ENCODE measurements at regions not wholly inside any gene's neighbourhood (a gene's known extent, or its start where the extent isn't known, plus 50 kb on each side); places are given as distances from the start of the nearest gene placed in this dataset.
"Not testable (repeated sequence)": the region's sequence is repeated elsewhere in the genome, so short reads cannot be mapped to it uniquely, and the experiment has no call there.

DNA sequence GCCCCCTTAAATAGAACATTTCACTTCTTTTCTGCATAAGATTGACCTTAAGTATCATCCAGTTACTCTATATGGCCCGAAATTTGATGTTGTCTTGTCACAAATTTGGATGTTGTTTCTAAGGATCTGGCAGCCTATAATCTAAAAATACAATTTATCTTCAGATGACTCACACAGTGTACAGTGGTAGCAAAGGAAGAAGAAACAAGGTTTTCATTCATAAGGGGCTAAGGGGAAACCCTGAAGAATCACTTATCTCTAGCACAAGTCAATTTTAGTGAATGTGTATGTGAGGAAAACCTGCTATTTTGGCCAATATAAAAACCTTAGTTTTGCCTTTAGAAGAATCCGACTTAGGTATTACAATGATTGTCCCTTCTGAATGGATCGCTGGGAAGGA lies 606.3 kb upstream of the LRFN5 start:
- no peak for ATAC-seq
- Mint-ChIP-seq H3K27me3 (no peaks in the 10 kb centered on the region), H3K27ac (no peak overlapping the region), H3K9me3 (no peaks in the 10 kb centered on the region), H3K4me3 (no peak overlapping the region), H3K4me1 (no peaks in the 10 kb centered on the region), H3K36me3 (no peaks in the 10 kb centered on the region)

DNA sequence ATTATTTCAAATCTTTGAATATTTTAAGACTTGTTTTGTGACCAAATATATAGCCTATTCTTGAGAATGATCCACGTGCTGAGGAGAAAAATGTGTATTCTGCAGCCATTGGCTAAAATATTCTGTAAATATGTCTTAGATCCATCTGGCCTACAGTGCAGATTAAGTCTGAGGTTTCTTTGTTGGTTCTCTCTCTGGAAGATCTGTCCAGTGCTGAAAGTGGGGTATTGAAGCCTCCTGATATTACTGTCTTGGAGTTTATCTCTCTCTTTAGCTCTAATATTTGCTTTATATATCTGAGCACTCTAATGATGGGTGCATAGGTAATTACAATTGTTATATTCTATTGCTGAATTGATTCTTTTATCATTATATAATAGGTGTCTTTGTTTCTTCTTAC lies 617.4 kb upstream of the LRFN5 start:
- ATAC-seq, result no peak
- Mint-ChIP-seq H3K36me3 (no peaks in the 10 kb centered on the region), H3K27me3 (no peaks in the 10 kb centered on the region), H3K4me1 (no peaks in the 10 kb centered on the region), H3K9me3 (peaks cover 17% of the 10 kb centered on the region), H3K27ac (no peak overlapping the region), H3K4me3 (no peak overlapping the region)

DNA sequence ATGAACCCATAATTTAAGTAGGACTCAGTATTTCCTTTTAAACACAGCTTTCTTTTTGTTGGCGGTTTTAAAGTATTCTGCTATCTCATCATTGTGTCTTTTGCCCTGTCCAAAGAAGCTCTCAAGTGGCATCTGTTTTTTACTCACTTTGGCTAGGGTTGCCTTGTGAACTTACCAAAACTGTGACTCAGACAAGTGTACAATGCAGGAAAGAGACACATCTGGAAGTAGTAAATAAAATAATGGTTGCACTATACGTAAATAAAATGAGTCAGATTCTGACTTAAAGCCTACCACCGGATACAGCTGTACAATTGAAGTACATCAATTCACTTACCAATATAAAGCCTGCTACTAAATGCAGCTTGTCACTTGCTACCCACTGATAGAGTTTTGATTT lies 619.2 kb upstream of the LRFN5 start:
- peaks cover 15% of the 10 kb centered on the region for H3K9me3 Mint-ChIP-seq
- no peaks in the 10 kb centered on the region for H3K36me3 Mint-ChIP-seq
- no peaks in the 10 kb centered on the region for H3K4me1 Mint-ChIP-seq
- H3K27ac Mint-ChIP-seq, result no peak overlapping the region
- ATAC-seq, result no peak
- H3K4me3 Mint-ChIP-seq, result no peak overlapping the region
- no peaks in the 10 kb centered on the region for H3K27me3 Mint-ChIP-seq

DNA sequence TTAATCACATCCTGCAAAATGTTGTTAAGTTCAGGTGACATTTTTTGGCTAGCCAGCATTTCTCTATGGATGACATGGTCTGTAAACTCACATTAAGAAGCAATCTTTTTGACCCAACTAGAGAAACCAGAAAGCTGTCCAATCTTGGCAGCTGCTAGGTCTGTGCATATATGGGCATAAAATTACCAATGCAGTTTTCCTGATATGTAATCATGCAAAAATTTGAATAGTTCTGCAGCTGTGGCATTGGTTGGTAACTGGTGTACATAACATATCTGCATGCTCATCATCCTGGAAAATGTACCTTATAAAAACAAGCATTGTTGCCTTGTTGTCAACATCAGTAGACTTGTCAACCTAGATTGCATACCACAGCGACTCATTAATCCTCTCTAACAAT lies 620.0 kb upstream of the LRFN5 start:
- Mint-ChIP-seq H3K9me3 (peaks cover 10% of the 10 kb centered on the region), H3K36me3 (no peaks in the 10 kb centered on the region), H3K4me3 (no peak overlapping the region), H3K27ac (no peak overlapping the region), H3K4me1 (no peaks in the 10 kb centered on the region), H3K27me3 (no peaks in the 10 kb centered on the region)
- no peak for ATAC-seq

DNA sequence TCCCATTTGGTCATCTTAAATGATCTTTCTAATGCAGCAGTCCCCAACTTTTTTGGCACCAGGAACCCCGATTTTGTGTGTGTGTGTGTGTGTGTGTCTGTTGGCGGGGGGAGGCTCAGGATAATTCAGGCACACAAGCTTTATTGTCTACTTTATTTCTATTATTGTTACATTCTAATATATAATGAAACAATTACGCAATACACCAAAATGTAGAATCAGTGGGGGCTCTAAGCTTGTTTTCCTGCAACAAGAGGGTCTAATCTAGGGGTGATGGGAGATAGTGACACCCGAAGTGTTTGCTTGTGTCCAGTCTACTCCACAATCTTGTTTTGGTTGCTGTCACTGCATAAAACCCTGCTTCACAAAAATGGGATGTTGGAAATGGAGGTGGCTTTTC lies 621.1 kb upstream of the LRFN5 start:
- H3K27ac Mint-ChIP-seq, result no peak overlapping the region
- no peaks in the 10 kb centered on the region for H3K4me1 Mint-ChIP-seq
- H3K9me3 Mint-ChIP-seq, result peaks cover 7% of the 10 kb centered on the region
- H3K4me3 Mint-ChIP-seq, result no peak overlapping the region
- ATAC-seq, result no peak
- no peaks in the 10 kb centered on the region for H3K27me3 Mint-ChIP-seq
- H3K36me3 Mint-ChIP-seq, result no peaks in the 10 kb centered on the region

DNA sequence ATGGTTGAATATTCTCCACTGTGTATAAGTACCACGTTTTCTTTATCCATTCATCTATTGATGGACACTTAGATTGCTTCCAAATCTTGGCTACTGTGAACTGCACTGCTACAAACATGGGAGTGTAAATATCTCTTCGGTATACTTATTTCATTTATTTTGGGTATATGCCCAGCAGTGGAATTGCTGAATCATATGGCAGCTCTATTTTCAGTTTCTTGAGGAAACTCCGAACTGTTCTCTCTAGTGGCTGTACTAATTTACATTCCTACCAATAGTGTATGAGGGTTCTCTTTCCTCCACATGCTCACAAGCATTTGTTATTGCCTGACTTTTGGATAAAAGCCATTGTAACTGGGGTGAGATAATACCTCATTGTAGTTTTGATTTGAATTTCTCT lies 623.1 kb upstream of the LRFN5 start:
- H3K4me3 Mint-ChIP-seq, result no peak overlapping the region
- ATAC-seq, result no peak
- H3K27me3 Mint-ChIP-seq, result no peaks in the 10 kb centered on the region
- H3K4me1 Mint-ChIP-seq, result no peaks in the 10 kb centered on the region
- H3K36me3 Mint-ChIP-seq, result no peaks in the 10 kb centered on the region
- H3K27ac Mint-ChIP-seq, result no peak overlapping the region
- no peaks in the 10 kb centered on the region for H3K9me3 Mint-ChIP-seq

DNA sequence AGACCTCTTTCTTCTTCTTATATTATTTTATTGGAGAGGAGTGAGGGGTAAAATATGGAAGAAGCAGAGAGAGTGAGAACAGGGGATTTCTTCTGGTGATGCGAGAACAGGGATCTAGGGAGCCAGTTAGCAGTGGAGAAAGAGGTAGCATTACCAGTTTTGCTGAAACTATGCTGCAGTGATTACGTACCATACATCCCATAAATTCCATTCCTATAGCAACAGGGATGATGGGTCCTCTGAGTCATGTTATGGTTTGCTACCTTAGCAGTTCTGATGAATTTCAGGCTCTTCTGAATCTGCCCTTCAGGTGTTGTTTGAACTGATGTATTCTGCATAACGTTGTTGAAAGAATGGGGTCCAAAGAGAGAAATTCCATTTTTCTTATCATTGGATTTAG lies 625.4 kb upstream of the LRFN5 start:
- Mint-ChIP-seq H3K27ac (no peak overlapping the region), H3K4me1 (no peaks in the 10 kb centered on the region), H3K4me3 (no peak overlapping the region), H3K9me3 (no peaks in the 10 kb centered on the region), H3K36me3 (no peaks in the 10 kb centered on the region), H3K27me3 (no peaks in the 10 kb centered on the region)
- no peak for ATAC-seq

DNA sequence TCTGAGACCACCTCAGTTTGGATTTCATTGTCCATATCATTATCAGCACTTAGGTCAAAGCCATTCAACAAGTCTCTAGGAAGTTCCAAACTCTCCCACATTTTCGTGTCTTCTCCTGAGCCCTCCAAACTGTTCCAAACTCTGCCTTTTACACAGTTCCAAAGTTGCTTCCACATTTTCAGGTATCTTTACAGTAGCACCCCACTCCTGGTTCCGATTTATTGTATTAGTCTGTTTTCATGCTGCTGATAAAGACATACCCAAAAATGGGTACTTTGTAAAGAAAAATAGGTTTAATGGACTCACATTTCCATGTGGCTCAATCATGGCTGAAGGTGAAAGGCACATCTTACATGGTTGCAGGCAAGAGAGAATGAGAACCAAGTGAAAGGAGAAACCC lies 646.4 kb upstream of the LRFN5 start:
- H3K4me1 Mint-ChIP-seq, H3K4me3 Mint-ChIP-seq, H3K27ac Mint-ChIP-seq, ATAC-seq, H3K36me3 Mint-ChIP-seq, H3K27me3 Mint-ChIP-seq, H3K9me3 Mint-ChIP-seq: not testable (repeated sequence)

DNA sequence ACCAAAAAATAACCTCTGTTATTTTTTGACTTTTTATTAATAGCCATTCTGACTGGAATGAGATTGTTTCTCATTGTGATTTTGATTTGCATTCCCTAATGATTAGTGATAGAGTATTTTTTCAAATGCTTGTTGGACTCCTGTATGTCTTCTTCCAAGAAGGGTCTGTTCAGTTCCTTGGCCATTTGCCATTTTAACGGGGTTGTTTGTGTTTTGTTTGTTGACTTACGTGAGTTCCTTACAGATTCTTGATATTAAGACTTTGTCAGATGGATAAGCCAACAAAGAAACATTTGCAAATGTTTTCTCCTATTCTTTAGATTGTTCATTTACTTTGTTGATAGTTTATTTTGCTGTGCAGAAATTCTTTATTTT lies 651.6 kb upstream of the LRFN5 start:
- Mint-ChIP-seq H3K27ac (no peak overlapping the region), H3K4me1 (no peaks in the 10 kb centered on the region), H3K4me3 (no peak overlapping the region), H3K36me3 (no peaks in the 10 kb centered on the region), H3K9me3 (peaks cover 2% of the 10 kb centered on the region), H3K27me3 (no peaks in the 10 kb centered on the region)
- ATAC-seq, result no peak

DNA sequence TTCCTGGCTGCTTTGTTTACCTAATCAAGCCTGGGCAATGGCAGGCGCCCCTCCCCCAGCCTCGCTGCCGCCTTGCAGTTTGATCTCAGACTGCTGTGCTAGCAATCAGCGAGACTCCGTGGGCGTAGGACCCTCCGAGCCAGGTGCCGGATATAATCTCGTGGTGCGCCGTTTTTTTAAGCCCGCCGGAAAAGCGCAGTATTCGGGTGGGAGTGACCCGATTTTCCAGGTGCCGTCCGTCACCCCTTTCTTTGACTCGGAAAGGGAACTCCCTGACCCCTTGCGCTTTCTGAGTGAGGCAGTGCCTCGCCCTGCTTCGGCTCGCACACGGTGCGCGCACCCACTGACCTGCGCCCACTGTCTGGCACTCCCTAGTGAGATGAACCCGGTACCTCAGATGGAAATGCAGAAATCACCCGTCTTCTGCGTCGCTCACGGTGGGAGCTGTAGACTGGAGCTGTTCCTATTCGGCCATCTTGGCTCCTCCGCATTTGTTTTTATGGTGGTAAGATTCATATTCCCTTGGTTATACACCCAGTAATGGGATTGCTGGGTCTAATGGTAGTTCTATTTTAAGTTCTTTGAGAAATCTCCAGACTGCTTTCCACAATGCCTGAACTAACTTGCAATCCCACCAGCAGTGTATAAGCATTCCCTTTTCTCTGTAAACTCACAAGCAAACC lies 652.1 kb upstream of the LRFN5 start:
- not testable (repeated sequence) for H3K36me3 Mint-ChIP-seq, H3K4me3 Mint-ChIP-seq, H3K27me3 Mint-ChIP-seq, H3K4me1 Mint-ChIP-seq, ATAC-seq, H3K9me3 Mint-ChIP-seq, H3K27ac Mint-ChIP-seq

DNA sequence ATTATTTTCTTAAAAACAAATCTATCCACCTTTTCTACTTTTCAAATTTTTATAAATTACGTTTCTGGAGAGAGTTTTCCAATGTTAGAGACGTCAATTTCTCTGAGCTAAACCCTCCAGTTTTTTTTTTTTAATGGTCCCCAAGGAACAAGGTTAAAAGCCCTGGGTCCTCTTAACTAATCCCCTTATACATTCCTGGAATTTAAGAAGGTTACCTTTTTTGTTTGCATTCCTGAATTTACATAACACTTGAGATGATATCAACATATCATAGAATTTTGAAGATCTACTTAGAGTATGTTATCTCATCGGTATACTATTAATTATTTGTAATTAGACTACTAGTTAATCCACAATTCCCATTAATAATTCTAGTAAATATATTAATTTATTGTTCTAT lies 662.2 kb upstream of the LRFN5 start:
- ATAC-seq, result no peak
- Mint-ChIP-seq H3K27me3 (no peaks in the 10 kb centered on the region), H3K4me1 (no peaks in the 10 kb centered on the region), H3K36me3 (no peaks in the 10 kb centered on the region), H3K27ac (no peak overlapping the region), H3K9me3 (peaks cover 2% of the 10 kb centered on the region), H3K4me3 (no peak overlapping the region)

DNA sequence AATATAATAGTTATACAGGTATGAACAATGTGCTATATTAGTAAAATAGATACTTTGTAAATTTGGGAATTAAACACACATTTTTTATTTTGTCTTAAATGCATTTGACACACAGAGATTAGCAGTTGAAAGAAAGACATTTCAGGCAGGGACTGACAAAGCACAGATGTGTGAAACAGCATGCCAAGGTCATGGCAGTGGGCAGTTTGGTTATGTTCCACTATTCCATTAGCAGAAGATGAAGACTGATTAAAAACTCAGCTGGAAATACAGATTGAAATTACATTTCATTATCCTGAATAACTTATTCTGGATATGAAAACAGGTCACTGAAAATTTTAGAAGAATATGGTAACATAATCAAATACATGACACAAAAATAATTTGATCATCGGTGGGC lies 669.8 kb upstream of the LRFN5 start:
- ATAC-seq, result no peak
- no peaks in the 10 kb centered on the region for H3K27me3 Mint-ChIP-seq
- H3K36me3 Mint-ChIP-seq, result no peaks in the 10 kb centered on the region
- H3K4me3 Mint-ChIP-seq, result no peak overlapping the region
- no peaks in the 10 kb centered on the region for H3K4me1 Mint-ChIP-seq
- H3K27ac Mint-ChIP-seq, result no peak overlapping the region
- H3K9me3 Mint-ChIP-seq, result no peaks in the 10 kb centered on the region

DNA sequence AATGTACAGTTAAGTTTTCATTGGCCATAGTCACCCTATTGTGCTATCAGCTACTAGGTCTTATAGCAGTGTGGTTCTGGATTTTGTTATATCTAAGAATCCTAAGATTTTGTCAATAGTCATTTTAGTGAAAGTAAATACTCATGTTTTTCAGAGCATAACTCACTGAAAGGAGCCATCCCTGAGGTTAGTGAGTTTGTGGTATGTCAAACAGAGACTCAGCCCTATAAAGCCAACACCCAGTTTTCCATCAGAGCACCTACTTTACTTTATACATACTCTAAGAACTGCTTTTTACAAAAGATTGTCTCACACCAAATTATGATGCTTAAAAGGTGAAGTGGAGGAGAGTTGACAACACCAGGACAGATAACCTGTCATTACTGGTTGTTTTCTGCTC lies 686.3 kb upstream of the LRFN5 start:
- no peaks in the 10 kb centered on the region for H3K36me3 Mint-ChIP-seq
- H3K27ac Mint-ChIP-seq, result no peak overlapping the region
- no peak for ATAC-seq
- H3K4me3 Mint-ChIP-seq, result no peak overlapping the region
- peaks cover 3% of the 10 kb centered on the region for H3K9me3 Mint-ChIP-seq
- no peaks in the 10 kb centered on the region for H3K4me1 Mint-ChIP-seq
- H3K27me3 Mint-ChIP-seq, result no peaks in the 10 kb centered on the region

DNA sequence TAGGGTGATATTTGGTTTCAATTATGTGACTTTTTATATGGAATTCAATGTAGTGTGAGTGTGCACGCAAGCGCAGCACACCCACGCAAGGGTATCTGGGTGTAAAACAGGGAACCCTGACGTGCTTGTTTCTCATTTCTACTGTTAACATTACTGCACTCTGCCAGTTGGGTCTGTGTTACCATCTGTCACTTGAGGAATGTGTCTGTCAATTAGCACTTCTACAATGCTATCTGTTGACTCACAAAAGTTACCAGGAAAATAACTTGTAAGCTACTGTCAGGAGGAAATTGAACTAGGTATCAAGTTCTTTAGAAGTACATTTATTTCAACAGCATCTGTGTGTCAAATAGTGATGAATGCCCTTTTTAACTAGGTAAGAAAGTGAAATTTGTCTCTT lies 695.5 kb upstream of the LRFN5 start:
- Mint-ChIP-seq H3K36me3 (no peaks in the 10 kb centered on the region), H3K27me3 (no peaks in the 10 kb centered on the region), H3K27ac (no peak overlapping the region), H3K4me3 (no peak overlapping the region), H3K9me3 (no peaks in the 10 kb centered on the region), H3K4me1 (no peaks in the 10 kb centered on the region)
- no peak for ATAC-seq

DNA sequence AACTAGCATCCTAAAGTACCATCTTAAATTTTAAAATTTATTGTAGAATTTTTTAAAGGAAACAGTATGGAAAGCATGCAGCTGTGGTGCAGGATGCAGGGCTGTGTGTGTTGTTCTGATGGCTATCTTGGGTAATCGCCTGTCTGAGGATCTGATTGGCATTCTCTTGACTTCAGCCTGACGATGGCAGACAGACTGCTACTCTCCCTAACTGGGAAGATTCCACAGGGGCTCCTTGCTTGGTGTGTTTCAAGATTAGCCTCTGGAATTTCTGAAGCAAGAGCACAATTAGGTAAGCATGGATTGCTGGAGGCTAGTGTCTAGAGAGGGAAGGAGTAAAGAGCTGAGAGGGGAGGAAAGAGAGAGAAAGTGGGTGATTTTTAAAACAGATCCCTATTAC lies 696.8 kb upstream of the LRFN5 start:
- H3K4me1 Mint-ChIP-seq, result no peaks in the 10 kb centered on the region
- H3K27me3 Mint-ChIP-seq, result no peaks in the 10 kb centered on the region
- H3K27ac Mint-ChIP-seq, result no peak overlapping the region
- H3K36me3 Mint-ChIP-seq, result no peaks in the 10 kb centered on the region
- no peak for ATAC-seq
- H3K9me3 Mint-ChIP-seq, result no peaks in the 10 kb centered on the region
- no peak overlapping the region for H3K4me3 Mint-ChIP-seq

DNA sequence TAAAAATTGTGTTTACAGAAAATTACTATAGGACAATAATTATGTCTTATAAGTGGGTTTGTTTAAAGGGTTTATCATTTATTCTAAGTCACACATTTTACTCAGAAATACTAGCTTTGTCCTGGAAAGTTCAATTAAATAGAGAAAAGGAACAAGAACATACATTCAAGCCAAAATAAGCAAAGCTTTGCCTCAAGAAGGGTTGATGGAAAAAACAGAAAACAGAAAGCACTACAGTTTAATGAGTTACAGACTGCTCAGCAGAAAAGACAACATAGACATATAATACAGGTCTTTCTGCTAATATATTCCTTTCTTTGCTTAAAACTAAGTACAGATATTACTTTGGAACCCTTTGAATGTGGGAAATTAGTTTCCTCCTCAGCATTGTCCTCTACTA lies 703.0 kb upstream of the LRFN5 start:
- no peaks in the 10 kb centered on the region for H3K27me3 Mint-ChIP-seq
- no peaks in the 10 kb centered on the region for H3K36me3 Mint-ChIP-seq
- no peak overlapping the region for H3K4me3 Mint-ChIP-seq
- ATAC-seq, result no peak
- H3K4me1 Mint-ChIP-seq, result no peaks in the 10 kb centered on the region
- peaks cover 3% of the 10 kb centered on the region for H3K9me3 Mint-ChIP-seq
- H3K27ac Mint-ChIP-seq, result no peak overlapping the region

DNA sequence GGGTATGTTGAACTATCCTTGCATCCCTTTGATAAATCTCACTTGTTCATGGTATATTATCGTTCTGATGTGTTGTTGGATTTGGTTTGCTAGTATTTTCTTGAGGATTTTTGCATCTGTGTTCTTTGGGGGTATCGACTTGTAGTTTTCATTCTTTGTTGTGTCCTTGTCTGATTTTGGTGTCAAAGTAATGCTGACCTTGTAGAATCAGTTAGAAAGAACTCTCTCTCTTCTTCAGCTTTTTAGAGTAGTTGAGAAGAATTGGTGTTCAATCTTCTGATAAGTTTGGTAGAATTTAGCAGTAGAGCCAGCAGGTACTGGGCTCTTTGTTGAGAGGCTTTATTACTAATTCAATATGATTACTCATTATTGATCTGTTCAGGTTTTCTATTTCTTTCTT lies 707.2 kb upstream of the LRFN5 start:
- peaks cover 9% of the 10 kb centered on the region for H3K9me3 Mint-ChIP-seq
- H3K27me3 Mint-ChIP-seq, result no peaks in the 10 kb centered on the region
- no peak for ATAC-seq
- no peaks in the 10 kb centered on the region for H3K36me3 Mint-ChIP-seq
- H3K4me3 Mint-ChIP-seq, result no peak overlapping the region
- no peak overlapping the region for H3K27ac Mint-ChIP-seq
- H3K4me1 Mint-ChIP-seq, result no peaks in the 10 kb centered on the region
